MG63 (cell line): ENCODE measurements at regions not wholly inside any gene's neighbourhood (a gene's known extent, or its start where the extent isn't known, plus 50 kb on each side); places are given as distances from the start of the nearest gene placed in this dataset.
"Not testable (repeated sequence)": the region's sequence is repeated elsewhere in the genome, so short reads cannot be mapped to it uniquely, and the experiment has no call there.

Source experiments
- DNase-seq: peaks from one replicate; pipeline ENCODE4 v3.0.0-alpha.2; 2020
- H3K27me3 ChIP-seq: fragments of 250-450 bp; sonication (Bioruptor Pico); 2 replicates; pipeline ENCODE4 v1.5.1; 2020; ENCODE audit warnings: mild to moderate bottlenecking, moderate library complexity
- H3K36me3 ChIP-seq: fragments of 250-450 bp; sonication (Bioruptor Pico); 2 replicates; pipeline ENCODE4 v1.5.1; 2020; ENCODE audit warnings: mild to moderate bottlenecking, moderate library complexity
- H3K4me3 ChIP-seq: fragments of 250-450 bp; sonication (Bioruptor Pico); 2 replicates; pipeline ENCODE4 v1.5.1; 2020; ENCODE audit warnings: mild to moderate bottlenecking, moderate library complexity
- H3K9me3 ChIP-seq: fragments of 250-450 bp; sonication (Bioruptor Pico); 2 replicates; pipeline ENCODE4 v1.5.1; 2020; ENCODE audit warnings: mild to moderate bottlenecking, moderate library complexity

GRCh38 chr14:80080601-80081000 lies 130.7 kb downstream of the DIO2 start:
- Histone ChIP-seq H3K27me3 (no peaks in the 10 kb centered on the region), H3K36me3 (no peaks in the 10 kb centered on the region), H3K9me3 (no peaks in the 10 kb centered on the region), H3K4me3 (no peak overlapping the region)
- DNase-seq: no peak

- no peaks in the 10 kb centered on the region for H3K36me3 ChIP-seq
Observed at GRCh38 chr14:80078501-80078900, 132.8 kb downstream of the DIO2 start.

GRCh38 chr14:80077262-80077661 lies 134.0 kb downstream of the DIO2 start:
- no peak for DNase-seq
- no peak overlapping the region for H3K4me3 ChIP-seq
- no peaks in the 10 kb centered on the region for H3K36me3 ChIP-seq
- no peaks in the 10 kb centered on the region for H3K9me3 ChIP-seq
- H3K27me3 ChIP-seq: no peaks in the 10 kb centered on the region

More at GRCh38 chr14:80078501-80078900, 132.8 kb downstream of the DIO2 start:
- Histone ChIP-seq H3K4me3 (no peak overlapping the region), H3K9me3 (no peaks in the 10 kb centered on the region), H3K27me3 (no peaks in the 10 kb centered on the region)
- no peak for DNase-seq

GRCh38 chr14:80074900-80075574 lies 136.3 kb downstream of the DIO2 start:
- DNase-seq: no peak
- H3K27me3 ChIP-seq: no peaks in the 10 kb centered on the region
- no peaks in the 10 kb centered on the region for H3K9me3 ChIP-seq
- no peaks in the 10 kb centered on the region for H3K36me3 ChIP-seq
- H3K4me3 ChIP-seq: no peak overlapping the region

GRCh38 chr14:80059041-80059440 lies 152.3 kb downstream of the DIO2 start:
- H3K4me3 ChIP-seq: no peak overlapping the region
- no peaks in the 10 kb centered on the region for H3K27me3 ChIP-seq
- H3K36me3 ChIP-seq: no peaks in the 10 kb centered on the region
- H3K9me3 ChIP-seq: no peaks in the 10 kb centered on the region
- no peak for DNase-seq

- H3K36me3 ChIP-seq: no peaks in the 10 kb centered on the region
- DNase-seq: no peak
Observed at GRCh38 chr14:80056497-80056801, 154.9 kb downstream of the DIO2 start.

GRCh38 chr14:80055667-80056496 lies 155.4 kb downstream of the DIO2 start:
- Histone ChIP-seq H3K4me3 (no peak overlapping the region), H3K27me3 (no peaks in the 10 kb centered on the region), H3K36me3 (no peaks in the 10 kb centered on the region), H3K9me3 (no peaks in the 10 kb centered on the region)
- no peak for DNase-seq

More at GRCh38 chr14:80056497-80056801, 154.9 kb downstream of the DIO2 start:
- Histone ChIP-seq H3K27me3 (no peaks in the 10 kb centered on the region), H3K4me3 (no peak overlapping the region), H3K9me3 (no peaks in the 10 kb centered on the region)

- Histone ChIP-seq H3K9me3 (no peaks in the 10 kb centered on the region), H3K27me3 (no peaks in the 10 kb centered on the region), H3K36me3 (no peaks in the 10 kb centered on the region), H3K4me3 (no peak overlapping the region)
- DNase-seq: no peak
Observed at GRCh38 chr14:80055226-80055625, 156.1 kb downstream of the DIO2 start.

- H3K27me3 ChIP-seq: no peaks in the 10 kb centered on the region
- no peak for DNase-seq
- no peak overlapping the region for H3K4me3 ChIP-seq
- no peaks in the 10 kb centered on the region for H3K9me3 ChIP-seq
- H3K36me3 ChIP-seq: no peaks in the 10 kb centered on the region
Observed at GRCh38 chr14:80054020-80054419, 157.3 kb downstream of the DIO2 start.

GRCh38 chr14:80049055-80049454 lies 162.2 kb downstream of the DIO2 start:
- no peaks in the 10 kb centered on the region for H3K36me3 ChIP-seq
- H3K4me3 ChIP-seq: no peak overlapping the region
- no peaks in the 10 kb centered on the region for H3K9me3 ChIP-seq
- H3K27me3 ChIP-seq: no peaks in the 10 kb centered on the region
- no peak for DNase-seq

- no peaks in the 10 kb centered on the region for H3K27me3 ChIP-seq
- no peak overlapping the region for H3K4me3 ChIP-seq
- H3K36me3 ChIP-seq: no peaks in the 10 kb centered on the region
- no peaks in the 10 kb centered on the region for H3K9me3 ChIP-seq
- no peak for DNase-seq
Observed at GRCh38 chr14:80047761-80048160, 163.5 kb downstream of the DIO2 start.

- Histone ChIP-seq H3K4me3 (no peak overlapping the region), H3K27me3 (no peaks in the 10 kb centered on the region), H3K36me3 (no peaks in the 10 kb centered on the region), H3K9me3 (no peaks in the 10 kb centered on the region)
- no peak for DNase-seq
Observed at GRCh38 chr14:80037349-80037748, 174.0 kb downstream of the DIO2 start.

GRCh38 chr14:80024417-80024816 lies 186.9 kb downstream of the DIO2 start:
- Histone ChIP-seq H3K36me3 (no peaks in the 10 kb centered on the region), H3K27me3 (no peaks in the 10 kb centered on the region), H3K9me3 (no peaks in the 10 kb centered on the region), H3K4me3 (no peak overlapping the region)
- DNase-seq: no peak

GRCh38 chr14:80018476-80018875 lies 192.8 kb downstream of the DIO2 start:
- not testable (repeated sequence) for DNase-seq, H3K9me3 ChIP-seq, H3K36me3 ChIP-seq, H3K4me3 ChIP-seq, H3K27me3 ChIP-seq

- Histone ChIP-seq H3K4me3 (no peak overlapping the region), H3K36me3 (no peaks in the 10 kb centered on the region), H3K9me3 (no peaks in the 10 kb centered on the region), H3K27me3 (no peaks in the 10 kb centered on the region)
- DNase-seq: no peak
Observed at GRCh38 chr14:80017795-80018194, 193.5 kb downstream of the DIO2 start.

GRCh38 chr14:80010245-80010644 lies 201.1 kb downstream of the DIO2 start:
- not testable (repeated sequence) for H3K27me3 ChIP-seq, H3K36me3 ChIP-seq, H3K9me3 ChIP-seq, DNase-seq, H3K4me3 ChIP-seq

GRCh38 chr14:80005561-80005960 lies 205.7 kb downstream of the DIO2 start:
- DNase-seq: no peak
- H3K9me3 ChIP-seq: no peaks in the 10 kb centered on the region
- H3K36me3 ChIP-seq: no peaks in the 10 kb centered on the region
- H3K27me3 ChIP-seq: no peaks in the 10 kb centered on the region
- no peak overlapping the region for H3K4me3 ChIP-seq

- Histone ChIP-seq H3K27me3 (no peaks in the 10 kb centered on the region), H3K36me3 (no peaks in the 10 kb centered on the region), H3K4me3 (no peak overlapping the region), H3K9me3 (no peaks in the 10 kb centered on the region)
- no peak for DNase-seq
Observed at GRCh38 chr14:80004871-80005270, 206.4 kb downstream of the DIO2 start.
